Middle frontal gyrus (tissue), 1 donor: ENCODE measurements at regions not wholly inside any gene's neighbourhood (a gene's known extent, or its start where the extent isn't known, plus 50 kb on each side); places are given as distances from the start of the nearest gene placed in this dataset.
"Not testable (repeated sequence)": the region's sequence is repeated elsewhere in the genome, so short reads cannot be mapped to it uniquely, and the experiment has no call there.

Experiments used
- DNase-seq: peaks from one replicate; pipeline ENCODE4 v3.0.0-alpha.2; 2015; ENCODE audit warnings: low spot score; ENCODE audit errors: extremely low spot score

- DNase-seq = not testable (repeated sequence)
Measured at GRCh38 chr7:101679653-101680173, 50.6 kb upstream of the MYL10 start.

- DNase-seq = no peak
Measured at GRCh38 chr7:101680406-101681145, 51.5 kb upstream of the MYL10 start.

GRCh38 chr7:101681170-101682007, 52.3 kb upstream of the MYL10 start:
- DNase-seq = peak; percentile 3

GRCh38 chr7:101684983-101685330, 55.9 kb upstream of the MYL10 start:
- no peak for DNase-seq

- no peak for DNase-seq
Measured at GRCh38 chr7:101686030-101686429, 56.9 kb upstream of the MYL10 start.

GRCh38 chr7:101687081-101687480, 58.0 kb upstream of the MYL10 start:
- no peak for DNase-seq

GRCh38 chr7:101687791-101688182, 58.7 kb upstream of the MYL10 start:
- no peak for DNase-seq

GRCh38 chr7:101688183-101688831, 59.2 kb upstream of the MYL10 start:
- peak; percentile 4 for DNase-seq

- DNase-seq = no peak
Measured at GRCh38 chr7:101688995-101689907, 60.2 kb upstream of the MYL10 start.

GRCh38 chr7:101690061-101690460, 61.0 kb upstream of the MYL10 start:
- no peak for DNase-seq

GRCh38 chr7:101691822-101692384, 62.8 kb upstream of the MYL10 start:
- DNase-seq = no peak

- no peak for DNase-seq
Measured at GRCh38 chr7:101693498-101694091, 64.5 kb upstream of the MYL10 start.

- DNase-seq = no peak
Measured at GRCh38 chr7:101698964-101699363, 69.9 kb upstream of the MYL10 start.

GRCh38 chr7:101699399-101699798, 70.3 kb upstream of the MYL10 start:
- DNase-seq = no peak

GRCh38 chr7:101699881-101700823, 71.1 kb upstream of the MYL10 start:
- DNase-seq = no peak

GRCh38 chr7:101701153-101701794, 72.2 kb upstream of the MYL10 start:
- DNase-seq = no peak

- no peak for DNase-seq
Measured at GRCh38 chr7:101702362-101702850, 73.3 kb upstream of the MYL10 start.

- DNase-seq = no peak
Measured at GRCh38 chr7:101705331-101705730, 76.2 kb upstream of the MYL10 start.
